HG02870 (cell line): ENCODE measurements at regions not wholly inside any gene's neighbourhood (a gene's known extent, or its start where the extent isn't known, plus 50 kb on each side); places are given as distances from the start of the nearest gene placed in this dataset.

Experiments
- ATAC-seq: cut with Tn5 transposase; IDR thresholded peaks from one replicate; pipeline ENCODE4 v1.9.1; 2021; ENCODE audit warnings: mild to moderate bottlenecking, moderate library complexity; ENCODE audit not compliant: unreplicated experiment

DNA sequence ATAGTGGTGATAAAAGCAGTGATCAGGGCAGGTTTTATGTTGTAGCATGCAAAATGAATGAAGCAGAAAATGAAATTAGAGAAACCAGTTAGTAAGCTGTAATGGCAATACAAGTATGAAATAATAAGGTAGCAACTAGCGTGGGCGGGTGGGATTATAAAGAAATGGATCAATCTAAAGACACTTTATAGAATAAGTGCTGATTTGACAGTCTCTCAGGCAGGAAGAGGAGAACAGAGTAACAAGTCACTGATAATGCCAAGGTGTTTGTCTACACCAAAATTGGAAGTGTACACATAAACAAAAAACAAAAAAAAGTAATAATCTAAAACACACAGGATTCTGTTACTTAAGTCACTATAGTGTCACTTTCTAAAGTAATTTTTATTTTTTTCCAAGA is 51.0 kb upstream of the PCBP1 start:
- ATAC-seq, result no peak

DNA sequence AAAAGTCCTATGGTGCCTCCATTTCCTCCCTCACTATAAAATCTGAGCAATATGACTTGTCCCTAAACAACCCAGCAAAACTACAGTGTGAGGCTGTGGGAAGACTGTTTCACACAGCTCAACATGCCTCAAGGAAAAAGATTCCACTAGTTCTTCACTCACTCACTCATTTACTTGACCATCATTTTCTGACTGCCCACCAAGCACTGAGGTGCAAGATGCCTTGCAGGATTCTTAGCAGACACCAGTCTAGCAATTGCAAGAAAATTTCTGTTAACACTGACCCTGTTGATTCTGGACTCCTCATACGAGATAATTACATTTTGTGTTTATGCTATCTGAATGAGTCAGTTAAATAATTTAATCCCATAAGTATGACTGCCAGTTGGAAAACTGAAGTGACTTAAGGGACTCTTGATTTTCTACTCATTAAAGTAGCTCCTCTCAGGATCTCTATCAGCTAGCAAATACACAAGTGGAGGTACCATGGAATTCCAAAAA is 51.9 kb upstream of the PCBP1 start:
- no peak for ATAC-seq

DNA sequence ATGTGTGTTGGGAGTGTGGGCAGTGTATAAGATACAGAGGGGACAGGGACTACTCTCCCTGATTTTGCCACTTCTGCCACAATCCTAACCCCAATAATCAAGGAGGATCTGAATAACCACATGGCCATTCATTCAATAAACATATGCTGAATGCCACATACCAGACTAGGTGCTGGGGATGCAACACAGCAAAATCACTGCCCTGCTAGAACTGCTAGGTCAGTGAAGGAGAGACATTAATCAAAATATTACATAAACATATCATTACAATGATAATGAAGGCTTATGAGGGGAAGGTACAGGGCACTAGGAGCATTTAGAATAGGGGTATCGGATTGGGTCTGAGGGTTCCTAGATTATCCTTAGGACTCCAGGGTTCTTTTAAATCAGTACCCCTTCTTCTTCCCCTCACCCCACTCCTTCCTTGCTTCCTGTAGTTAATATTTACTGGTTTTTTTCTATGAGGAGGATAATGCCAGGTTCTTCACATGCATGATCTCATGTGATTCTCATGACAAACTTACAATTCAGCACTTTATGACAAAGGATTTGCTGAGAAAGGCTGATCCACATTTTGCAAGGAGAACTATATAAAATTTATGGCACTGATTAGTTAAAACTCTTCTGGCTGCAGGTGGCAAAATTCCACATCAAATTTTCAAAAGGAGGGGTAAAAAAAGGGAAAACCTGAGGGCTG is 56.4 kb upstream of the PCBP1 start:
- no peak for ATAC-seq

DNA sequence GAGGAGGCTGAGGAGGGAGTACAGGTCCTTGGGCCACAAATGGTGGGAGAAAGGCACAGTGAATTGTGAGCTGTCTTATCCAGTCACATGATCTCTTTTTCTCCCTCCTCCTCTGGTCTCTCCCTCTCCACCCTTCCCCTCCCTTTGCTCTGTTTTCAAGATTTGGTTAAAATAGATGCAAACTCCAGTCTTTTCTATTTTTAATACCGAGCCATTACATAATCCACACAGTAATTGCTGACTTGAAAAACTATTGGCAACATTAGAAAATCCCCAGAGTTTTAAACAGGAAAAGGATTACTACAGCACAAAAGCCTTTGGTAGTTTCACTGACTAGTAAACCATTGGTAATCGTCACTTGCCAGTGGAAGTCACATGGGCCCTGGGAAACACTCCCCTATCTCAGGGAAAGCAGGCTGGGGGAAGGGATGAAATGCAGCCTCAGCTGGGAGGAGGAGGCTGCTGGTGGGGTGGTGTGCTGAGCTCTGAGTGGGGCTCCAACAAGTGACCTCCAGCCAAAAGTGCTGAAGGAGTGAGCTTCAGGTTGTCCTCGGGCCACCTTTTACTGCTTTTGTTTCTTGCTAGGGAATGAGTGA is 57.4 kb upstream of the PCBP1 start:
- no peak for ATAC-seq

DNA sequence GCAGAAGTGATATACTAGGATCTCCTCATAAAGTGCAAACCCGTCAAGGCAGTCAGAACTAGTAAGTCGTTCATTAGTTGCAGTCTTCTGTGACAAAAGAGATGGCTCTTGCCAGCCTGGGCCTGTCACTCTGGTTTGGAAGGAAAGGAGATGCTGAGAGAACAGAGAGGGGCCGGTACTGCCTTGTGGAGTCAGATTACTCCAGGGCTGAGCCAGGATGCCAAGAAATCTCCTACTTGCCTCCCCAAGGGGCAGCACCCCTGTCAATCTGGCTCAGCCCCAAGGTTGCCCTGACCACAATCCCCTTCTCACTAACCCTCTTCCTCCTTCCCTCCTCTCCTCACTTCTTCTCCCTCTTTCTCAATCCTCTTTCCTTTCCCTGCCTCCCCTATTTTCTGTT is 62.9 kb upstream of the ASPRV1 start:
- ATAC-seq, result no peak

DNA sequence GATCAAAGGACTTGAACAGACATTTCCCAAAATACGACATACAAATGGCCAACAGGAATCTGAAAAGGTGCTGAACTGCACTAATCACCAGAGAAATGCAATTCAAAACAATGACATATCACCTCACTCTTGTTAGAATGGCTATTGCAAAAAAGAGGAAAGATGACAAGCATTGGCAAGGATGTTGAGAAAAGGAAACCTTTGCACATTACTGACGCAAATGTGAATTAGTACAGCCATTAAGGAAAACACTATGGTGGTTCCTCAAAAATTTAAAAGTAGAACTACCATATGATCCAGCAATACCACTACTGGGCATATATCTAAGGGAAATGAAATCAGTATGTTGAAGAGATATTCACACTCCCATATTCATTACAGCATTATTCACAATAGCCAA is 57.7 kb upstream of the ASPRV1 start:
- no peak for ATAC-seq

DNA sequence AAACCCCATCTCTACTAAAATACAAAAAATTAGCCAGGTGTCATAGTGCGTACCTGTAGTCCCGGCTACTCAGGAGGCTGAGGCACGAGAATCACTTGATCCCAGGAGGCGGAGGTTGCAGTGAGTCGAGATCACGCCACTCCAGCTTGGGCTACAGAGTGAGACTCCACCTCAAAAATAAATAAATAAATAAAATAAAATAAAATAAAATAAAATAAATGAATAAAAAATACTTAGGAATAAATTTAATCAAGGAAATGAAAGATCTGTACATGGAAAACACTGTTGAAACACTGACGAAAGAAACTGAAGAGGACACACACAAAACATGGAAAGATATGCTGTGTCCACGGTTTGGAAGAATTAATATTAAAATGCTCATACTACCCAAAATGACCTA is 56.5 kb upstream of the ASPRV1 start:
- ATAC-seq, result no peak

DNA sequence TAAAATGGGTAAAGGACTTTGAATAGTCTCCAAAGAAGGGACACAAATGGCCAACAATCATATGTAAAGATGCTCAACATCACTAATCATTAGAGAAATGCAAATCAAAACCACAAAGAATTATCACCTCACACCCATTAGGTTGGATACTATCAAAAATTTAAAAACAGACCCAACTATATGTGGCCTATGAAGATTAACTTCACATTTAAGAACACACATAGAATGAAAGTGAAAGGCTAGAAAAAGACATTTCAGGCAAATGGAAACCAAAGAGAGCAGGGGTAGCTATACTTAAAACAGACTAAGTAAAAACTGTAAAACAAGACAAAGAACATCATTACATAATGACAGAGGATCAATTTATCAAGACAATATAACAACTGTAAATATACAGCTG is 53.5 kb upstream of the ASPRV1 start:
- ATAC-seq, result peak; percentile 55

DNA sequence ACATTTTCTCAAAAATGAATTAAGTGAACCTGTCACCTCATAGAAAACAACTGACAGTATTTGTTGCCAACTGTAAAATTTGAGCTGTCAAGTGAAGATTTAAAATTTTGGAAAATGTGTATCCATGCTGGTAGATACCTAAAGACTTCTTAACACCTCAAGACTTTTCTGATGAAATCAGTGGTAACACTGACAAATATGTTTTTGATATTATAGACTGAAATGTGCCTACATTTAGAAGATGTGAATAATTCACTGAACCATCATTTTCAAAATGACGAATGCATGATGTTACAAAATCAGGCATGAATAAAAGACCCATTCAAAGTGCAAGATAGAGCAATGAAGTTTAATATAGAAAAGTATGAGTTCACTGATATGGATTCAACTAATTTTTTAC is 51.5 kb upstream of the ASPRV1 start:
- no peak for ATAC-seq

DNA sequence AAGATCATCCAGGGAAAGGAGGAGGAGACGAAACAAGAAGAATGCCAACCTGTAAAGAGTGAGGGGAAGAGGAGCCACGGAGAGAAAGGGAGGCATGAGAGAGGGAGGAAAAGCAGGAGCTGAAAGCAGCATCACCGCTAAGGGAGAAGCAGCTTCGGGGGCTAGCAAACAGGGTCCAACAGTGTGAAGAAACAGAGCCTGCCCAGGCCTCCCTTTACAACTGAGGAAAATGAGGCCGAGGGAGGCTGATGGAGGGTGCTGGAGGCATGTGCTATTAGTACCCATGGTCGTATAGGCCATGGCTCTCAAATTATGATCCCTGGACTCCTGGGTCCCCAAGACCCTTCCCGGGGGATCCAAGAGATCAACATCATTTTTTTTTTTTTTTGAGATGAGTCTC is 50.4 kb upstream of the ASPRV1 start:
- no peak for ATAC-seq

DNA sequence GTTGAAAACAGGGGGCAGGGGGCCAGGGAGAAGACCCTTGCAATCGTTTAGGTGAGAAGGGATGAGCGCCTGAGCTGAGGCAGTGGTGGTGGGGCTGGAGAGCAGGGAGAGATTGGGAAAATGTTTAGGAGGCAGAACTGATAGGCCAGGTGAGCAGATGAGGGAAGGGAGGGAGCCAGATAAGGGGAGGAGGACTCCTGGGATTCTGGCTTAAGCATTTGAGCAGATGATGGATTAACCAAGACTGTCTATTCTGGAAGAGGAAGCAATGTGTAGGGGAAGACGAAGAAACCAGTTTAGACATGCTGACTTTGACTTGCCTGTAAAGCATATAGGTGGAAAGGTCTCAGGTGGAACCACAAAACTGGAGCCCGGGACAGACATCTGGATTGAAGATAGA is 49.9 kb upstream of the ASPRV1 start:
- ATAC-seq, result no peak
